ENCODE measurements at regions not wholly inside any gene's neighbourhood (a gene's known extent, or its start where the extent isn't known, plus 50 kb on each side); places are given as distances from the start of the nearest gene placed in this dataset.

- no peak overlapping the region for H3K4me3 Mint-ChIP-seq
- H3K4me2 ChIP-seq (replicated peaks; ENCODE audit: extremely low read depth, low read length, poor library complexity, severe bottlenecking), result no peak overlapping the region
- H2AFZ ChIP-seq (ENCODE audit: insufficient read depth, low read depth, low read length, poor library complexity, severe bottlenecking), result no peak overlapping the region
- WGBS (ENCODE audit: insufficient coverage), result 100% methylated on average over 5 of the region's 8 CpGs
- no peak overlapping the region for H3K9ac ChIP-seq (ENCODE audit: insufficient read depth, low read length, poor library complexity, severe bottlenecking)
- no peak for TF ChIP-seq CTCF (IDR thresholded peaks at IDR 0.05)
- no peaks in the 10 kb centered on the region for H4K20me1 ChIP-seq (ENCODE audit: insufficient read depth, low read length)
- no peak for DNase-seq
- H3K79me2 ChIP-seq (ENCODE audit: insufficient read depth, low read length), result no peaks in the 10 kb centered on the region
- intact Hi-C loops (cut with micrococcal nuclease), result no loop called here
- no peaks in the 10 kb centered on the region for H3K9me3 ChIP-seq (replicated peaks in 1 of 2; ENCODE audit: control insufficient read depth in 1 of 2, insufficient read depth in 1 of 2, low read length in 2 of 2)
- H3K36me3 ChIP-seq (replicated peaks in 1 of 2; ENCODE audit: control insufficient read depth in 1 of 2, insufficient read depth in 2 of 2, low read length in 2 of 2), result no peaks in the 10 kb centered on the region
- H3K4me1 ChIP-seq (ENCODE audit: control insufficient read depth in 1 of 2, insufficient read depth in 2 of 2, low read length in 2 of 2), result no peaks in the 10 kb centered on the region
- H3K27ac Mint-ChIP-seq, result no peak overlapping the region
- no peaks in the 10 kb centered on the region for H3K27me3 ChIP-seq (ENCODE audit: control insufficient read depth in 2 of 2, insufficient read depth in 2 of 2, low read length in 2 of 2)
- H3K4me1 Mint-ChIP-seq, result no peaks in the 10 kb centered on the region
- H3K27ac ChIP-seq (ENCODE audit: low read depth in 1 of 2, low read length in 2 of 2), result no peak overlapping the region
- H3K36me3 Mint-ChIP-seq, result no peaks in the 10 kb centered on the region
- H3K27me3 Mint-ChIP-seq (ENCODE audit: low read depth in 3 of 3), result peaks cover 0 to 9% (median 4%) of the 10 kb centered on the region in 3 donors
- H3K4me3 ChIP-seq (replicated peaks in 1 of 3; ENCODE audit: low read depth in 2 of 3, low read length in 3 of 3), result no peak overlapping the region
- H3K9me3 Mint-ChIP-seq, result peaks cover 2 to 14% (median 8%) of the 10 kb centered on the region in 7 donors
These were observed 111.7 kb downstream of the NXNL2 start for GRCh38 chr9:88646539-88647300.

GRCh38 chr9:88651682-88652633 lies 117.0 kb downstream of the NXNL2 start:
- no peaks in the 10 kb centered on the region for H3K79me2 ChIP-seq (ENCODE audit: insufficient read depth, low read length)
- no peak for DNase-seq
- Mint-ChIP-seq H3K27me3 (ENCODE audit: low read depth in 3 of 3) (peaks cover 4 to 9% (median 5%) of the 10 kb centered on the region in 3 donors), H3K9me3 (peaks cover 0 to 8% (median 2%) of the 10 kb centered on the region in 7 donors), H3K36me3 (no peaks in the 10 kb centered on the region), H3K27ac (no peak overlapping the region), H3K4me1 (no peaks in the 10 kb centered on the region), H3K4me3 (no peak overlapping the region)
- intact Hi-C loops (cut with micrococcal nuclease), result no loop called here
- H3K4me1 ChIP-seq (ENCODE audit: control insufficient read depth in 1 of 2, insufficient read depth in 2 of 2, low read length in 2 of 2), result no peaks in the 10 kb centered on the region
- no peak overlapping the region for H2AFZ ChIP-seq (ENCODE audit: insufficient read depth, low read depth, low read length, poor library complexity, severe bottlenecking)
- no peak for TF ChIP-seq CTCF (IDR thresholded peaks at IDR 0.05)
- H3K9ac ChIP-seq (ENCODE audit: insufficient read depth, low read length, poor library complexity, severe bottlenecking), result no peak overlapping the region
- no peaks in the 10 kb centered on the region for H3K27me3 ChIP-seq (ENCODE audit: control insufficient read depth in 2 of 2, insufficient read depth in 2 of 2, low read length in 2 of 2)
- H3K4me2 ChIP-seq (replicated peaks; ENCODE audit: extremely low read depth, low read length, poor library complexity, severe bottlenecking), result no peak overlapping the region
- no peaks in the 10 kb centered on the region for H3K36me3 ChIP-seq (replicated peaks in 1 of 2; ENCODE audit: control insufficient read depth in 1 of 2, insufficient read depth in 2 of 2, low read length in 2 of 2)
- no peak overlapping the region for H3K27ac ChIP-seq (ENCODE audit: low read depth in 1 of 2, low read length in 2 of 2)
- H3K9me3 ChIP-seq (replicated peaks in 1 of 2; ENCODE audit: control insufficient read depth in 1 of 2, insufficient read depth in 1 of 2, low read length in 2 of 2), result no peaks in the 10 kb centered on the region
- 86% methylated on average over 2 of the region's 10 CpGs for WGBS (ENCODE audit: insufficient coverage)
- H4K20me1 ChIP-seq (ENCODE audit: insufficient read depth, low read length), result no peaks in the 10 kb centered on the region
- no peak overlapping the region for H3K4me3 ChIP-seq (replicated peaks in 1 of 3; ENCODE audit: low read depth in 2 of 3, low read length in 3 of 3)

Data from CD14-positive monocyte (primary cell).